Hepatocyte (in vitro differentiated cells): ENCODE measurements at regions not wholly inside any gene's neighbourhood (a gene's known extent, or its start where the extent isn't known, plus 50 kb on each side); places are given as distances from the start of the nearest gene placed in this dataset.

Source experiments
- EZH2phosphoT487 ChIP-seq: fragments of 200-600 bp; sonication (generic); IDR thresholded peaks from one replicate; pipeline ENCODE4 v1.6.1; 2018; ENCODE audit warnings: antibody characterized with exemption, mild to moderate bottlenecking, low read depth, moderate library complexity; ENCODE audit not compliant: unreplicated experiment, severe bottlenecking
- TF ChIP-seq, protein P1 (sequence below): fragments of 200-600 bp; sonication (generic); IDR thresholded peaks from 2 replicates; pipeline ENCODE4 v1.5.1; 2016; ENCODE audit warnings: antibody characterized with exemption, mild to moderate bottlenecking; ENCODE audit not compliant: poor library complexity

DNA sequence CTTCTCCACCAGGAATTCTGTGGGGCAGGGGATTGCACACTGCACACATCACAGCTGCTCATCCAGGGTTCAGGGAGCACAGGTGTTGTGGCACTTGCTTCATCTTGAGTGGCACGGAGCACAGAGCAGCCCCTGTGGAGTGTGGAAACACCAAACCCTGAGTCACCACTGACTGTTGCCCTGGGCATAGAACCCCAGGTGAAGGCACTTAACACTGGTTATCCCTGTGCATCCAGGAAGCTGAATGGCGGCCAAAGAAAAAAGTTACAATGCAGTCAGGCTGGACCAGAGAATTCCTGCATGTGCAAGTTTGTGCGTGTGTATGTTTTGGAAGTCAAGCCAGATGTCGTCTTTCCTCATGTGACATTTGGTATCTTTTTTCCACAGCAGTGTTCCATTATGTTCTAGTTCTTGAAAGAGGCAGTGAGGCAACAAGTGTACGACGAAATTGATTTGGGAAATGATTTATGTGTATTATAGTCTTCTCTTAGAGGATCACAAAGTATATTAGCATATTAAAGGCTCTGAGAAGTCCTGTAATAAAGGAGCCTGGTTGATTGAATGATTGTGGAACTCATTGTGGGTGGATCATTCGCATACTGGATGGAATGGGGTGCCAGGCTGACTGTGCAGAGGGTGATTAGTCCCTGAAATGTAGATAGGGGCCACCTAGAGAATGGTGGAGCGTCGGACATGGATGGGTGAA is 292.3 kb downstream of the TLE3 start:
- TF ChIP-seq, protein P1, sequence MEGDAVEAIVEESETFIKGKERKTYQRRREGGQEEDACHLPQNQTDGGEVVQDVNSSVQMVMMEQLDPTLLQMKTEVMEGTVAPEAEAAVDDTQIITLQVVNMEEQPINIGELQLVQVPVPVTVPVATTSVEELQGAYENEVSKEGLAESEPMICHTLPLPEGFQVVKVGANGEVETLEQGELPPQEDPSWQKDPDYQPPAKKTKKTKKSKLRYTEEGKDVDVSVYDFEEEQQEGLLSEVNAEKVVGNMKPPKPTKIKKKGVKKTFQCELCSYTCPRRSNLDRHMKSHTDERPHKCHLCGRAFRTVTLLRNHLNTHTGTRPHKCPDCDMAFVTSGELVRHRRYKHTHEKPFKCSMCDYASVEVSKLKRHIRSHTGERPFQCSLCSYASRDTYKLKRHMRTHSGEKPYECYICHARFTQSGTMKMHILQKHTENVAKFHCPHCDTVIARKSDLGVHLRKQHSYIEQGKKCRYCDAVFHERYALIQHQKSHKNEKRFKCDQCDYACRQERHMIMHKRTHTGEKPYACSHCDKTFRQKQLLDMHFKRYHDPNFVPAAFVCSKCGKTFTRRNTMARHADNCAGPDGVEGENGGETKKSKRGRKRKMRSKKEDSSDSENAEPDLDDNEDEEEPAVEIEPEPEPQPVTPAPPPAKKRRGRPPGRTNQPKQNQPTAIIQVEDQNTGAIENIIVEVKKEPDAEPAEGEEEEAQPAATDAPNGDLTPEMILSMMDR, result no peak
- no peak for TF ChIP-seq EZH2phosphoT487
